B cell (primary cell): ENCODE measurements at regions not wholly inside any gene's neighbourhood (a gene's known extent, or its start where the extent isn't known, plus 50 kb on each side); places are given as distances from the start of the nearest gene placed in this dataset.

Source experiments
- ATAC-seq: fragments of 200-7000 bp; cut with Tn5 transposase; one replicate; pipeline ENCODE4 v1.10.0; 2021; ENCODE audit warnings: low read depth, mild to moderate bottlenecking, moderate number of reproducible peaks, moderate library complexity
- CTCF ChIA-PET: fragments of 350-600 bp; sonication (Branson Sonifier 250); formaldehyde crosslinking; loops from one replicate; lab custom pipeline; 2021; ENCODE audit warnings: antibody characterized with exemption, inconsistent platforms; lab: Charles Lee
- POLR2A ChIA-PET: fragments of 350-600 bp; sonication (Branson Sonifier 250); formaldehyde crosslinking; loops from one replicate; lab custom pipeline; 2021; ENCODE audit warnings: antibody characterized with exemption; lab: Charles Lee
- DNase-seq: peaks from one replicate; pipeline ENCODE4 v3.0.0; 2013
- H2AFZ ChIP-seq: 2 replicates; pipeline ENCODE4 v1.6.1; 2012; ENCODE audit warnings: mild to moderate bottlenecking, low read depth, low read length; ENCODE audit not compliant: insufficient read depth, poor library complexity, severe bottlenecking
- H3K27ac ChIP-seq, 2 donors: 1 replicate in 1 of 2; 2 replicates in 1 of 2; pipeline ENCODE4 v1.5.1; 2012 to 2013; ENCODE audit warnings: low read length in 2 of 2, mild to moderate bottlenecking in 2 of 2, moderate library complexity in 1 of 2
- H3K27me3 ChIP-seq, 4 experiments: fragments of 200-600 bp in 1 of 4; sonication (generic) in 1 of 4; replicated peaks in 1 of 4; 1 replicate in 2 of 4; 2 replicates in 2 of 4; pipeline versions ENCODE4 v1.6.1 to v1.7.0; 2013 to 2016; ENCODE audit warnings: low read length in 3 of 4, mild to moderate bottlenecking in 2 of 4, mixed read lengths in 1 of 4, moderate library complexity in 1 of 4; ENCODE audit not compliant: insufficient read depth in 4 of 4, control insufficient read depth in 3 of 4; ENCODE audit errors: control extremely low read depth in 1 of 4
- H3K36me3 ChIP-seq, 2 experiments: replicated peaks in 1 of 2; 1 replicate in 1 of 2; 2 replicates in 1 of 2; pipeline versions ENCODE4 v1.6.1 to v1.7.1; 2013; ENCODE audit warnings: low read length in 1 of 2; ENCODE audit not compliant: insufficient read depth in 2 of 2, control insufficient read depth in 1 of 2; ENCODE audit errors: control extremely low read depth in 1 of 2, extremely low read depth in 1 of 2
- H3K4me1 ChIP-seq, 2 donors: fragments of 200-600 bp in 1 of 2; sonication (generic) in 1 of 2; 1 replicate in 1 of 2; 2 replicates in 1 of 2; pipeline versions ENCODE4 v1.5.1 to v1.6.1; 2013 to 2017; ENCODE audit warnings: low read length in 2 of 2; ENCODE audit not compliant: control insufficient read depth in 2 of 2, insufficient read depth in 2 of 2
- H3K4me2 ChIP-seq: replicated peaks from 2 replicates; pipeline ENCODE3; 2012; ENCODE audit warnings: mild to moderate bottlenecking, low read depth, low read length; ENCODE audit not compliant: poor library complexity, severe bottlenecking
- H3K4me3 ChIP-seq, 5 experiments: fragments of 200-600 bp in 1 of 5; sonication (generic) in 1 of 5; 1 replicate in 3 of 5; 2 replicates in 2 of 5; pipeline versions ENCODE4 v1.5.1 to v1.7.0; 2011 to 2016; ENCODE audit warnings: low read length in 4 of 5, mild to moderate bottlenecking in 4 of 5, low read depth in 2 of 5, control low read depth in 1 of 5, moderate library complexity in 1 of 5; ENCODE audit not compliant: insufficient read depth in 1 of 5; ENCODE audit errors: control extremely low read depth in 1 of 5, extremely low read depth in 1 of 5
- H3K79me2 ChIP-seq: fragments of 200-600 bp; sonication (generic); one replicate; pipeline ENCODE4 v1.6.0; 2016; ENCODE audit warnings: low read length; ENCODE audit not compliant: control insufficient read depth, insufficient read depth
- H3K9ac ChIP-seq: fragments of 200-600 bp; sonication (generic); 2 replicates; pipeline ENCODE4 v1.6.1; 2017; ENCODE audit warnings: mild to moderate bottlenecking, low read length, moderate library complexity
- H3K9me3 ChIP-seq, 3 donors: one replicate each; pipeline versions ENCODE4 v1.6.1 to v1.7.1; 2013; ENCODE audit warnings: low read length in 2 of 3; ENCODE audit not compliant: control insufficient read depth in 2 of 3, insufficient read depth in 1 of 3; ENCODE audit errors: control extremely low read depth in 1 of 3
- H4K20me1 ChIP-seq: 2 replicates; pipeline ENCODE4 v1.6.0; 2012; ENCODE audit warnings: mild to moderate bottlenecking, low read length; ENCODE audit not compliant: insufficient read depth, control insufficient read depth, poor library complexity, severe bottlenecking
- H3K27ac Mint-ChIP-seq: one replicate; pipeline ENCODE4 v1.8.0; 2021; ENCODE audit warnings: mixed read lengths
- H3K27me3 Mint-ChIP-seq: one replicate; pipeline ENCODE4 v1.8.0; 2021; ENCODE audit warnings: mixed read lengths
- H3K4me1 Mint-ChIP-seq: one replicate; pipeline ENCODE4 v1.8.0; 2021; ENCODE audit warnings: mixed read lengths
- H3K4me3 Mint-ChIP-seq: one replicate; pipeline ENCODE4 v1.8.0; 2021; ENCODE audit warnings: mixed read lengths
- H3K9me3 Mint-ChIP-seq: one replicate; pipeline ENCODE4 v1.8.0; 2022; ENCODE audit warnings: mixed read lengths; ENCODE audit not compliant: insufficient read depth
- EZH2 ChIP-seq: IDR thresholded peaks from 2 replicates; pipeline ENCODE4 v1.6.1; 2012; ENCODE audit warnings: borderline replicate concordance, low read depth, mild to moderate bottlenecking, moderate library complexity, low read length; ENCODE audit not compliant: insufficient read depth, poor library complexity, severe bottlenecking
- WGBS: methylation state at CpG from one replicate; pipeline ENCODE4 v1.1.5; 2013; ENCODE audit warnings: missing lambda C conversion rate; ENCODE audit not compliant: insufficient coverage; 5-methylcytosine and 5-hydroxymethylcytosine counted together
- intact Hi-C: fragments of 100-400 bp; cut with micrococcal nuclease; formaldehyde crosslinking; loops from one replicate; pipeline ENCODE4 v1.10.0; 2022
- TF ChIP-seq, protein P1 (sequence below): fragments of 200-600 bp; IDR thresholded peaks from one replicate; pipeline ENCODE4 v1.8.0; 2022; ENCODE audit warnings: antibody characterized with exemption, mild to moderate bottlenecking

DNA sequence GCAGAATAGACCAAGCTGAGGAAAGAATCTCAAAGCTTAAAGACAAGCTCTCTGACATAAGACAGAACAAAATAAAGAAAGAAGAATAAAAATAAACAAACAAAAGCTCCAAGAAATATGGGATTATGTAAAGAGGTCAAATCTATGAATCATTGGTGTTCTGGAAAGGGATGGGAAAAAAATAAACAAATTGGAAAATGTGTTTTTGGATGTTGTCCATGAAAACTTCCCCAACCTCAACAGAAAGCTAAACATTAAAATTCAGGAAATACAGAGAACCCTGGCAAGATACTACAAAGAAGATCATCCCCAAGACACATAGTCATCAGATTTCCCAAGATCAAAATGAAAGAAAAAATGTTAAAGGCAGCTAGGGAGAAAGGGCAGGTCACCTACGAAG, 662.0 kb upstream of the CDH18 start:
- Histone ChIP-seq H3K27ac (no peak overlapping the region), H3K4me1 (no peaks in the 10 kb centered on the region), H2AFZ (no peak overlapping the region), H3K27me3 (no peaks in the 10 kb centered on the region), H3K79me2 (no peaks in the 10 kb centered on the region), H3K9ac (no peak overlapping the region), H3K9me3 (peaks cover 0 to 17% (median 0%) of the 10 kb centered on the region in 3 donors), H4K20me1 (no peaks in the 10 kb centered on the region), H3K36me3 (no peaks in the 10 kb centered on the region), H3K4me2 (no peak overlapping the region), H3K4me3 (no peak overlapping the region)
- no peak for DNase-seq
- no peak for TF ChIP-seq EZH2
- TF ChIP-seq, protein P1, sequence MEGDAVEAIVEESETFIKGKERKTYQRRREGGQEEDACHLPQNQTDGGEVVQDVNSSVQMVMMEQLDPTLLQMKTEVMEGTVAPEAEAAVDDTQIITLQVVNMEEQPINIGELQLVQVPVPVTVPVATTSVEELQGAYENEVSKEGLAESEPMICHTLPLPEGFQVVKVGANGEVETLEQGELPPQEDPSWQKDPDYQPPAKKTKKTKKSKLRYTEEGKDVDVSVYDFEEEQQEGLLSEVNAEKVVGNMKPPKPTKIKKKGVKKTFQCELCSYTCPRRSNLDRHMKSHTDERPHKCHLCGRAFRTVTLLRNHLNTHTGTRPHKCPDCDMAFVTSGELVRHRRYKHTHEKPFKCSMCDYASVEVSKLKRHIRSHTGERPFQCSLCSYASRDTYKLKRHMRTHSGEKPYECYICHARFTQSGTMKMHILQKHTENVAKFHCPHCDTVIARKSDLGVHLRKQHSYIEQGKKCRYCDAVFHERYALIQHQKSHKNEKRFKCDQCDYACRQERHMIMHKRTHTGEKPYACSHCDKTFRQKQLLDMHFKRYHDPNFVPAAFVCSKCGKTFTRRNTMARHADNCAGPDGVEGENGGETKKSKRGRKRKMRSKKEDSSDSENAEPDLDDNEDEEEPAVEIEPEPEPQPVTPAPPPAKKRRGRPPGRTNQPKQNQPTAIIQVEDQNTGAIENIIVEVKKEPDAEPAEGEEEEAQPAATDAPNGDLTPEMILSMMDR = no peak
- no peaks in the 10 kb centered on the region for H3K27me3 Mint-ChIP-seq
- ChIA-PET POLR2A (no interaction called here), CTCF (no interaction called here)
- no peak for ATAC-seq
- no peak overlapping the region for H3K4me3 Mint-ChIP-seq
- intact Hi-C loops = no loop called here
- no peak overlapping the region for H3K27ac Mint-ChIP-seq
- H3K4me1 Mint-ChIP-seq = no peaks in the 10 kb centered on the region
- H3K9me3 Mint-ChIP-seq = peaks cover 8% of the 10 kb centered on the region
- no CpG with 5 or more reads among the region's 1 CpG for WGBS

GRCh38 chr5:20648981-20649380, 661.0 kb upstream of the CDH18 start:
- intact Hi-C loops = no loop called here
- no peak for DNase-seq
- POLR2A ChIA-PET = no interaction called here

More at GRCh38 chr5:20648981-20649380, 661.0 kb upstream of the CDH18 start:
- Histone ChIP-seq H3K4me1 (no peaks in the 10 kb centered on the region), H3K79me2 (no peaks in the 10 kb centered on the region), H3K9me3 (peaks cover 0 to 17% (median 0%) of the 10 kb centered on the region in 3 donors), H3K27ac (no peak overlapping the region), H3K36me3 (no peaks in the 10 kb centered on the region), H3K27me3 (no peaks in the 10 kb centered on the region), H4K20me1 (no peaks in the 10 kb centered on the region), H3K4me3 (no peak overlapping the region), H2AFZ (no peak overlapping the region), H3K9ac (no peak overlapping the region), H3K4me2 (no peak overlapping the region)
- Mint-ChIP-seq H3K9me3 (peaks cover 8% of the 10 kb centered on the region), H3K4me3 (no peak overlapping the region), H3K27ac (no peak overlapping the region), H3K4me1 (no peaks in the 10 kb centered on the region), H3K27me3 (no peaks in the 10 kb centered on the region)
- no peak for ATAC-seq
- CTCF ChIA-PET = no interaction called here
- TF ChIP-seq, protein P1 = no peak
- TF ChIP-seq EZH2 = no peak
